NCI-H1694 treated with DMSO at 0.1 percent for 48 hours (cell line): ENCODE measurements at regions not wholly inside any gene's neighbourhood (a gene's known extent, or its start where the extent isn't known, plus 50 kb on each side); places are given as distances from the start of the nearest gene placed in this dataset.

ENCODE experiments used
- DNase-seq: peaks from one replicate; lab custom pipeline; 2025; lab: John Stamatoyannopoulos, UW

- DNase-seq, result no peak
Measured at GRCh38 chr2:46850742-46851141, 64.9 kb downstream of the MCFD2 start.

- no peak for DNase-seq
Measured at GRCh38 chr2:46849721-46850556, 65.7 kb downstream of the MCFD2 start.

DNA sequence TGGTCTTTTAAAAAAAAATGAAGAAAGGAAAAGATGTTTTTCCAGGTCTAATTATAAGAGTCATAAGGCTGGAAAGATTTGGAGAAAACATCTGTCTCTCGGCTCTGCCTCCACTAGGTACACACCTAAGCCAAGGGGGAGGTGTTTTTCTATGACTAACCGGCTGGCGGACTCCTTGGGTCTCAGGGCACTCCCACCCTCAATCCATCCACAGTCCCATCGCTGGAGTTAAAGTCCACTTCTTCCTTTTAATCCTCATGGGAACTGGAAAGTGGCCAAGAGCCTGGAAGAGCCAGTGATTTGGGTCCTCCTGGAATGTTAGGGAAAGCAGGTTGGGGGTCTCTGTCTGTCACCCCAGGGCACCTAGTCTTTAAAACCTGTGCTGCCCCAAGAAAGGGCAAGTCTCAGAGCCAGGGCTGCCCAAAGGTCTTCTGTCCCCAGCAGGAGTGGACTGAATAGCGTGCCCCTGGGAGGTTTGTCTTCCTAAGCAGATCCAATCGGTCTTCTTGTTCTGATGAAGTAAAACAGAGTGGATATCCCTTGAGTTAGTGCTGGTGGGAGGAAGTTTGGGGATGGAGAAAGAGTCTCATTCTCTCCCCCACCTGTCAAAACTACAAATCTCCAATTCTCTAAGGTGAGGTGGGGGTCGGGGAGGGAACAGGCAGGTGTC is 66.4 kb downstream of the MCFD2 start:
- no peak for DNase-seq

DNA sequence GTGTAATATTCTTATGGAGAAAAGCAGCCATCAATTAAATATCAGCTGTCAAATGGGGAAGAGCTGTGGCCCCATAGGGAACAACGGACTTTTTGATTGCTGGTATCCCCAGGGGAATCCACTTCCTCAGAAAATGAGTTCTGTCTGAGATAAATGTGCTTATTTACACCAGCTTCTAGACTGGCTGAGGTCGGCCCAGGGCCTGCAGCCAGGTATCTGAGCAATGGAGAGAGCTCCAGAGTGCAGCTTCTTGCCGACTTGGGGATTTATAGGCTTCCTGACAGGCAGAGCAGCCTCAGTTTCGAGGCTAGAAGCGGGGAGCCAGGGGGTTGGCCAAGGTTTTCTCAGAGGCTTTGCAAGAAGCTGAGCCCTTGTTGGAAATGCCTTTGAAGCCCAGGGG is 67.2 kb downstream of the MCFD2 start:
- no peak for DNase-seq

DNA sequence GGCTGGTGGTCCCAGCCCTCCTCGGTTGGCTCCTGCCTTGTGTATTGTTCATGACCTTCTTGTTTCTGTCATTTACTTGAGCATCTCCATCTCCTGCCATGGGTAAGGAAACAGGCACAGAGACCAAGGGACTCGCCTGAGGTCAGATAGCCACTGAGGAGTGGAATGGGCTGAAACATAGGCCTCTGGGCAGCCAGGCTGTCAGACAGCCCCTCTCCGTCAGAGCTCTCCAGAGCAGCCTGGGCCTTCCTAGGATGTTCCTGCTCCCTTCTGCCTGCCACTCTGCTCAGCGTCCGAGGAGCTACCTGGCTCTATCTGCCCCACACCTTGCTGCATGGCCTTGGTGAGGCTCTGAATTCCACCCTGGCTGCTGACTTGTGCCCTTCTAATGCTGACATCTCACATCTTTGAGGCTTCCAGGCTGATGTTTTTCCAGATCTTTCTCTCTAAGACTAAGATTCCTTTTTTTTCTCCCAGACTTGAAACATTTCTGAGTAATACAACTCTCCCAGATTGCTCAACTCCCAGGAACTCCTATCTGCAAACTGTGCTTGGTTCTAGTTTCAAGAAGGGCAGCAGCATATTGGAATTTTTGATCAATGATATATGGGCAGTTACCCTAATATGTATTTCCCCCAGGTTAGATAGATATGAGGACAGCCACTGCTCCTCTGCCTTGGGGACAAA is 67.7 kb downstream of the MCFD2 start:
- no peak for DNase-seq

DNA sequence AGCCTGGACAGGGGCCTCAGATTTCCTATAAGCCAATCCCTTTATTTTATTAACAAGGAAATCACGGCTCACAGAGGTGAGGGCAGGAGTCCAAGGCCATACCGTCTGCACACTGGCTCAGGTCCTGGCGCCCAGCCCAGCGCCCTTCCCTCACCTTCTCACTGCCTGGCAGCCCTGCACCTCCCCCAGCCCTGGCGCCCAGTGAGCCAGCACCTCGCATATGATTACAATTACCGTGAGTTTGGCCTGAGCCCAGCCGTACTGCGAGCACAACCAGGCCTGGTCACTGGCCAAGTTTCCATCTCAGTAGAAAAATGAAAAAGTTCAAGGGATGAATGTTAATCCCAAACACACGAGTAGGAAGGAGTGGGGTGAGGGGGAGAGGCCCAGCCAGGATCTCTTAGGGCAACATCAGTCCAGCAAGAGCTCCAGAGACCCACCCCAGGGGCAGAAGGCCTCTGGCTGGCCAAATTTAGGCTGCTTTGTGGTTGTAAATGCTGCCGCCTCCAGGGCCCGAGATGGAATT is 68.4 kb downstream of the MCFD2 start:
- DNase-seq, result peak; percentile 77

DNA sequence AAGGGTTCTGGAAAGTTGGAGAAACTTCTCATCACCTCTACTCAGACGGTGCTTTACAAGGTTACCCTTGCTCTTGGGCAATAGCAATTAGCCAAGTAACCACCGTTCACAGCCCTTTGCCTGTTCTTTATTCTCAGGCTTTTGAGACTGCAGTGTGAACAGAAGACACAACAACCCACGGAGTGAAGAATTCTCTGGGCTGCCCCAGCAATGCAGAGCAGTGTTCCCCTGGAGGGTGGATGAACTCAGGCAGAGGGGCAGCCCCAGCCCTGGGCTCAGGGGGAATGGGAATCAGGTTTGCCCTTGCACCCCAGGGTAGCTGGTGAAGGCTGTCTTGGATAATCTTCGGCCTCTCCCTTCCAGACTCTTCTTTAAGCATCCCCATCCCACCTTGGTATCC is 69.1 kb downstream of the MCFD2 start:
- DNase-seq, result peak; percentile 17

GRCh38 chr2:46845542-46846486 is 69.8 kb downstream of the MCFD2 start:
- peak; percentile 17 for DNase-seq

- no peak for DNase-seq
Measured at GRCh38 chr2:46844443-46844842, 71.2 kb downstream of the MCFD2 start.

DNA sequence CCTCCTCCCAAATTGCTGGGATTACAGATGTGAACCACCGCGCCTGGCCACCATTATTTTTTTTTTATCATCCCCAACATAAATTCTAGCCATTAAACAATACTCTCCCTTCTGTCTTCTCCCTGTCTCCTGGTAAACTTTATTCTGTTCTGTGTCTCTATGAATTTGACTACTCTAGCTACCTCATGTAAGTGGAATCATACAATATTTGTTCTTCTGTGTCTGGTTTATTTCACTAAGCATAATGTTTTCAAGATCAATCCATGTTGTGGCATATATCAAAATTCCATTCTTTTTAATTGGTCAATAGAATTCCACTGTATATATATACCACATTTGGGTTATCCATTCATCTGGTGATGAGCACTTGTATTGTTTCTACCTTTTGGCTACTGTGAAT is 71.6 kb downstream of the MCFD2 start:
- DNase-seq, result no peak

DNA sequence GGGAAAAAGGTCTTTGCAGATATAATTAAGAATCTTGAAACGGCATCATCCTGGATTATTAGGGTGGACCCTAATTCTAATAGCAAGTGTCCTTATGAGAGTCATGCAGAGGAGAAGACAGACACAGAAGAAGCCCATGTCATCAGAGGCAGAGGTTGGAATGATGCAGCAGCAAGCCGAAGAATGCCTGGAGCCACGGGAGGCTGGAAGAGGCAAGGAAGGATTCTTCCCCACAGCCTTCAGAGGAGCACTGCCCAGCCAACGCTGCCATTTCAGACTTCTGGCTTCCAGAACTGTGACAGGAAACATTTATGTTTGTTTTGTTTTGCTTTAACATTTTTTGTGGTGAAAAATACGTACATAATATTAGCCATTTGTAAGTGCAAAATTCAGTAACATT is 72.3 kb downstream of the MCFD2 start:
- no peak for DNase-seq

GRCh38 chr2:46842876-46843275 is 72.7 kb downstream of the MCFD2 start:
- DNase-seq, result no peak

DNA sequence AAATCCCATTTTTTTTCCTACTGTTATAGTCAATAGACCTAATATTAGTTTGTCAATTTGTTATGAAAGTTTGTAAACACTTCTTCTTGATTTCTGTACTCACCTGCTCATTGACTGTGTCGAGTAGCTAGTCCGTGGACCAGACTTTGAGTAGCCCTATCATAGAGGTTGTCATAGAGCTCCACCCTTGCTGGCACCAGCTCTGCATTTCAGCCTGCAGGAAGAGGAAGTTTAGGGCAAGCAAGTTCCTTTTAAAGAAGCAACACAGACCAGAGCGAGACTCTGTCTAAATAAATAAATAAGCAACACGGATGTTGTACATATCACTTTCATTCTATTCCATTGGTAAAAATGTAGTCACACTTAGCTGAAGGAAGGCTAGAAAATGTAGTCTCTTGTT is 74.0 kb downstream of the MCFD2 start:
- DNase-seq, result no peak

DNA sequence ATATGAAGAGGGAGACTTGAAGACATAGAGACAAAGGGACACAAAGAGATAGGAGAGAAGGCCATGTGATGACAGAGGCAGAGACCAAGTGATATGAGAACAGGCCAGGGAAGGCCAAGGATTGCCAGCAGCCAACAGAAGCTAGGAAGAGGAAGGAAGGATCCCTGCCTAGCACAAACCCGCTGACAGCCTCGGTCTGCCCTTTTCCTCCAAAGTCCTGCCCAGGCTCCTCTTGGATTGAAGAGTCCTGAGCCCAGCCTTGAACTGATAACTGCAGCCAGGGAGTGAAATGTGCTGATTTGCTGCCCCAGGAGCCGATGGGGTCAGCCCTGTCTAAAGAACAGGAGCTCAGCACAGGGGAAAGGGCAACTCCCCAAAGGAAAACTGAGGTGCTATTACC is 76.6 kb downstream of the MCFD2 start:
- DNase-seq, result no peak

DNA sequence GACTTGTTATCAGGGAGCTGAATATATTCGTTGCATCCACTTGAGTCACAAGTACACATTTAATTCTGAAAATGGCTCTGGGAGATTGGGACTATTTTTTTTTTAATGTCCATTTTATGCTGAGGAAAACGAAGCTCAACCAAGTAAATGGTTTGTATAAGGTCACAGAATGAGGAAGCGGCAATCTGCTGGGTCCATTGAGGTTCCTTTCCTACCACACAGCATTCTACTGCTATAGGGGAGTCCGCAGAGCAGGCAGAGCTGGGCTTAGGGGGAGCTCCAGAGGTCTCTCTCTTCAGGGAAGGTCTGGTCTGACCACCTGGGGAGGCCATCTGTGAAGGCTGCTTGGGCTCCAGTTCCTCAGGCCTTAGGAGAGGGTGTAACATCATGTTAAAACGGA is 77.9 kb downstream of the MCFD2 start:
- no peak for DNase-seq

DNA sequence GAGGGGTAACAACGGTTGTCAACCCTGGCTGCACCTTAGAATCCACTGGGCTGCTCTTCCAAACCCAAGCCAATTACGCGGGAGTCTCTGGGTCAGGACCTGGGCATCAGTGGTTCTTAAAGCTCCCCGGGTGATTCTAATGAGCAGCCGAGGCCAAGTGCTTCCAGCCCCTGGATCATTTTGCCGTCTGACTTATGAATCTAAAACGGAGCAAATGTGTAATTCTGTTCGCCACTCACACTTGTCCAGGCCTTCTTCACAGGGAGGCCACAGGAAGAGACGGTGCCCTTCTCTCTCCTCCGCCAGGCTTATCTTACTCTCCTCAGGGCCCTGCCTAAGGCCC is 78.5 kb downstream of the MCFD2 start:
- no peak for DNase-seq

- DNase-seq, result no peak
Measured at GRCh38 chr2:46836295-46837111, 79.1 kb downstream of the MCFD2 start.

GRCh38 chr2:46835520-46835919 is 80.1 kb downstream of the MCFD2 start:
- no peak for DNase-seq

DNA sequence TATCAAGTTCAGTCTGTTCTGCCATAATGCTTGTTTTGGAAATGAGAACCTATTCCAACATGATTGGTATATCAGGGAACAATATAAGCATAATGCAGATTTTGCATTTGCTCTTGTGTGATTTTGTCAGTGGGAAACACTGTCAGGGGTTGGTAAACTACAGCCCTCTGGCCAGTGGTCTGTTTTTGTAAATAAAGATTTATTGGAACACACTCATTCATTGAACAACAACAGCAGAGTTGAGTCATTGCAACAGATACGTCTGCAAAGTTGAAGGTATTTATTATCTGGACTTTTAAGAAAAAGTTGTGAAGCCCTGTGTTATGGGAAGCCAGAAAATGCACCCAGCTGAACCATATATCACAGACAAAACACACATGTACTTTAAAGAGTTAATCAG is 83.1 kb downstream of the MCFD2 start:
- no peak for DNase-seq

DNA sequence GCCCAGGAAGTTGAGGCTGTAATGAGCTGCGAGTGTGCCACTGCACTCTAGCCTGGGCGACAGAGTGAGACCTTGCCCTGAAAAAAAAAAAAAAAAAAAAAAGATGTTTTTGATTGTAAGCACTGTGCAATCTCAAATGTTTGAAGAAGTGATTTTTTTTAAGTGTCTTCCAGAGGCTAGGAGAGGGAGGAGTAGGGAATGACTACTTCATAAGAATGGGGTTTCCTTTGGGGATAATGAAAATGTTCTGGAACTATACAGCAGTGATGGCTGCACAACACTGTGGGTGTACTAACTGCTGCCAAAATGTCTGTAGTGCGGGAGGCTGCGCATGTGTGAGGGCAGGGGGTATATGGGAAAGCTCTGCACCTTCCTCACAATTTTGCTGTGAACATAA is 83.7 kb downstream of the MCFD2 start:
- DNase-seq, result no peak
